ENCODE measurements at regions not wholly inside any gene's neighbourhood (a gene's known extent, or its start where the extent isn't known, plus 50 kb on each side); places are given as distances from the start of the nearest gene placed in this dataset.
A peak's percentile ranks its signal among the peaks of the same experiment; 100 is the strongest.
"Not testable (repeated sequence)": the region's sequence is repeated elsewhere in the genome, so short reads cannot be mapped to it uniquely, and the experiment has no call there.

DNA sequence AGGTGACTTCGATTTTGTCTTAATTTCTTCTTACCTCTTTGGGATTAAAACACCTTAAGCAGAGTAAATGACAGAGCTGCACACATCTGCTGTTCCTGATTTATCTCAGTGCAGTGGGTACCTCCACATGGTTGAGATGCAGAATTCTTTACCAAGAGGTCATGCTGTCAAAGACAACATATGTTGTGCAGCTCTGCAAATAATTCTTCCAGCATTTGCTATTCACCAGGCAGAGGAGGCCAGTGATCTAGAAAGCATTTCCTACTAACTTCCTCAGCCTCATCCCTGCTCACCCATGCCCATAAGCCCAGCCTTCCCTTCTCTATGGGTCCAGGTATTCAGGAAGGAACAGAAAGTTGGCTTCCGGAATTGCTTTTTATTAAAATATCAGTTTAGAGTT is 109.3 kb downstream of the THBS2 start:
- DNase-seq: no peak

DNA sequence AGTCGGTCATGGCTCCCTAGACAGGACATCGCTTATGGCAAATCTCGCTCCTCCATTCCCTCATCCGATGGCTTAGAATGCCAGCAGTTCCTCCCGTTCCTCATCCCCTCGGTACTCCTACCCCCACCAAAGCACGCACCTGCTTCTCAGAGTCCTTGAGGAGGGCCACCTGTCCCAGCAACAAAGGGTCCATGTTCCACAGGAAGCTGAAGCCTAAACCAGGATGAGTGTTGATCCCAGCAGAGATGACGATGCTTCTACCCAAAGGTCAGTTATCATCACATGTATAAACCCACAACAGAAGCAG is 111.2 kb downstream of the THBS2 start:
- DNase-seq: no peak

GRCh38 chr6:169141671-169142537 is 111.7 kb downstream of the THBS2 start:
- peak; percentile 18 to 64 for DNase-seq

- DNase-seq: no peak
Observed at GRCh38 chr6:169140986-169141495, 112.6 kb downstream of the THBS2 start.

DNA sequence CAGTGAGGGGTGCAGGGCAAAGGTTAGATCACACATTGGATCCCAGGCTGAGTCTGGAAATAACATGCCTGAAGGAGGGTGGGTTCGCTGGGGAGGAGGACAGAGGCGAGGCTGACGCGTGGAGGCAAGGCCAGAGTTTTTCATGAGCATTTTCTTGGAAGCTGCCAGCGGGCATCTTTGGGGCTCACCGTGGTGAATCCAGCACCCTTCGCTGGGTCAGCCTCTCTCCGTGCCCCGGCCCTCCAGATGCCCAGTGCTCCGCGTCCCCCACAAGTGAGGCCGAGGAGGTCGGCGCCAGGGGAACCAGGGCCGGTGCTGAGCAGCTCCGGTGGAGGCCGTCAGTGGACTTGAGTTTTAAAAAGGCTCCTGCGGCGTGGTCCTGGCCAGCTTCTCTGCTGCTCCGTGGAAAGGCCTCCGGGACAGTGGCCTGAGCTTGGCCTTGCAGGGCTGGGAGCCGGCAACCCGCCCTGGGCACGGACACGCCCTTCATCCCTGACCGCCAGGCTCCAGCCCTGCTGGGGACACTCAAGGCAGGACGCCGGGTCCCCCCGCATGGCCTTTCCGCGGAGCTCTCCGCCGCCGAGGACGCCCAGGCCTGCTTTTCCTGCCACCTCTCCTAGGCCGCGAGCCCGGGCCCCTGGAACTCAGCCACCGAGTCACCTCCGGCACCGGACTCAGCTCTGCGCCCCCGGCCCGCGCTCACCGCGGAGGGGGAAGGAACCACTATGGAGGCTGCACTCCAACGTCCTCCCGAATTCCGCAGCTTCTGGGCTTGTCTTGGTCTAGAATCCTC is 114.3 kb downstream of the THBS2 start:
- no peak for DNase-seq

GRCh38 chr6:169132352-169132940 is 121.2 kb downstream of the THBS2 start:
- DNase-seq: no peak

DNA sequence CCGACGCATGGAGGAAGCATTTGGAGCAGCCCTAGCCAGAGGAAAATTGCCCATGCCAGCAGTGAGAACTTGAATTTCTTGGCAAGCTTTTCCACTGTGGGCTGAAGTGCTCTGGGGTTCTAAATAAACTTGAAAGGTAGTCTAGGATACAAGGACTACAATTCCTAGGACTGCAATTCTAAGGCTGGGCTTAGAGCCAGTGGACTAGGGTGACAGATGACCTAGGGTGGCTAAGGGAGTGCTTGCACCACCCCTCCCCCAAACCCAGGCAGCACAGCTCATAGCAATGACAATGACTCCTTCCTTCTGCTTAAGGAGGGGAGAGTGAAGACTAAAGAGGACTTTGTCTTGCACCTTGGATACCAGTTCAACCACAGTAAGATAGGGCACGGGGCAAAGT is 122.3 kb downstream of the THBS2 start:
- no peak for DNase-seq

- no peak for DNase-seq
Observed at GRCh38 chr6:169130113-169130512, 123.5 kb downstream of the THBS2 start.

DNA sequence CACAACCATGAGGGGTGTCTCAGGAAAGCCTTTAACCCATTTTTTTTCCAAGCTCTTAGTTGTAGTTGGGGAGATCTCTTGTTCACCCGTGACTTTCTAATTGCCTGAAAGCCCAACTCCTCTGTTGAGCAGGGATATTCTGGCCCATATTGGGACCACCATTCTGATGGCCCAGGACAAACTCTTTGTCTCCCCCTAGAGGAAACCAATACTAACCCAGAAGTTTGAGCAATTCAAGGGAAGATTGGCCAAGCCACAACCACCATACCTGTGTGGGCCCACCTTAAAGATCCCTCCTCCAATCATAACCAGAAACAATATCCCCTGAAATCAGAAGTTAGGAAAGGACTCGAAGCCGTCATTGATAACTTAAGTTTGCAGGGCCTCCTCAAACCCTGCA is 132.6 kb downstream of the THBS2 start:
- DNase-seq: no peak

DNA sequence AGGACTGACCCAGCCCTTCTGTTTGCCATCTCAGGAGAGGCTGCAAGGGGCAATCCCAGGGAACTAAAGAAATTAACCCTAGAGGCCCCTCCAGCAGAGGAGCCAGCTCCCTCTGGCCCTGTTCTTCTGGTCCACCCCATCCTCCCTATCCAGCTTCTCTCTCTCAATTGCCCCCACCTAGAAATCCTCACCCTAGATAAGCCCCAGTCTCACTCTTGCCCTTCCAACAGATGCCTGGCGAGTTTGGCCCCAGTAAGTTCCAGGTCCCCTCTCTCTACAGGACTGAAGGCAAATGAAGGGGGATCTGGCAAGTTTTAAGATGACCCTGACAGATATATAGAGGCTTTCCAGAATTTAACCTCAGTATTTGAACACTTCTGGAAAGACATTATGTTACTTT is 134.0 kb downstream of the THBS2 start:
- DNase-seq: no peak

DNA sequence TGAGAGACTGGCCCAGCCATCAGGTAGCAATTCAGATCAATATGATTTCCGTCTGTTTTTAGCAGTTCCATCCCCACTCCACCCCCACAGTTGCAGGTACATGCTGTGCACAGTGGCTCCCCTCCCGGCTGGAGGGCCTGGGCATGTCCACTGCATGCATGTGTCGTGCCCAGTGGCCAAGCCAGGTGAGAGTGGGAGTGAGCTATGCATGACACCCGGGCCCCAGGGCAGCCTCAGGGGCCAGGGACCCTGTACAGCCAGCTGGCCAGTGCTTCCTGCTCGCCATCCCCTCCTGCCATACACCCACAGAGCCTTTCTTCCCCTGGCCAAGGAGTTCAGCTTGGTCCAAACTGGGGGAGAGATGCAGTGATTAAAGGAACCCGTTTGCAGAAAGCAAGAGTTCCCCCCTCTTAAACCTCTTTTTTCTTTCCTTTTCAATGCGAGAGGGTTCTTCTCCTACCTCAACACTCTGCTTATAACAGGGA is 135.3 kb downstream of the THBS2 start:
- no peak for DNase-seq

DNA sequence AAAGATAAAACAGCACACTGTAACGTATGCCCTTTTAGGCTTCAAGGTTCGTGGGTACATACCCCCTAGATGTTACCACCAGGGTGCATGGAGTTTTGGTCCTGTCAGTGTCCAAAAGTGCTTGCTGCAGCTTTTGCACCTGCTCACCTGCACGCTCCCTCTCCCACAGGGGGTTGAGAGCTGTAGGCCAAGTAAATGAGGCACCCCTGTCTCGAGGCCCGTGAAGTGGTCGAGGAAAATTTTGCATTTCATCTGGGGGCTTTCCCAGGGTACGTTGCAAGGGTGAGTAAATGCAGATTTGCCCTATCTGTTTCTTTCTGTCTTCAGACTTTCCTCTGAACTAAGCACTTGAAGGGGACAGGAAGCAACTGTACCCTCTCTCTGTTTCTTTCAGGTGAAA is 136.0 kb downstream of the THBS2 start:
- no peak for DNase-seq

- no peak for DNase-seq
Observed at GRCh38 chr6:169115632-169116031, 138.0 kb downstream of the THBS2 start.

DNA sequence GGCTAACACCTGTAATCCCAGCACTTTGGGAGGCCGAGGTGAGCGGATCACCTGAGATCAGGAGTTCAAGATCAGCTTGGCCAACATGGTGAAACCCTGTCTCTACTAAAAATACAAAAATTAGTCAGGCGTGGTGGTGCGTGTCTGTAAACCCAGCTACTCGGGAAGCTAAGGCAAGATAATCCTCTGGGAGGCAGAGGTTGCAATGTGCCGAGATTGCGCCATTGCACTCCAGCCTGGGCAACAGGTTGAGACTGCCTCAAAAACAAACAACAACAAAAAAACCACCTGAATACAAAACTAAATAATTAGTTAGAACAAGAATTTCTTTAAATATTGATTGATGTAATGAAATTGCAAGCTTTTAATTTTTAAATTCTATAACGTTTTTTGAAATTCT is 139.0 kb downstream of the THBS2 start:
- DNase-seq: not testable (repeated sequence)

DNA sequence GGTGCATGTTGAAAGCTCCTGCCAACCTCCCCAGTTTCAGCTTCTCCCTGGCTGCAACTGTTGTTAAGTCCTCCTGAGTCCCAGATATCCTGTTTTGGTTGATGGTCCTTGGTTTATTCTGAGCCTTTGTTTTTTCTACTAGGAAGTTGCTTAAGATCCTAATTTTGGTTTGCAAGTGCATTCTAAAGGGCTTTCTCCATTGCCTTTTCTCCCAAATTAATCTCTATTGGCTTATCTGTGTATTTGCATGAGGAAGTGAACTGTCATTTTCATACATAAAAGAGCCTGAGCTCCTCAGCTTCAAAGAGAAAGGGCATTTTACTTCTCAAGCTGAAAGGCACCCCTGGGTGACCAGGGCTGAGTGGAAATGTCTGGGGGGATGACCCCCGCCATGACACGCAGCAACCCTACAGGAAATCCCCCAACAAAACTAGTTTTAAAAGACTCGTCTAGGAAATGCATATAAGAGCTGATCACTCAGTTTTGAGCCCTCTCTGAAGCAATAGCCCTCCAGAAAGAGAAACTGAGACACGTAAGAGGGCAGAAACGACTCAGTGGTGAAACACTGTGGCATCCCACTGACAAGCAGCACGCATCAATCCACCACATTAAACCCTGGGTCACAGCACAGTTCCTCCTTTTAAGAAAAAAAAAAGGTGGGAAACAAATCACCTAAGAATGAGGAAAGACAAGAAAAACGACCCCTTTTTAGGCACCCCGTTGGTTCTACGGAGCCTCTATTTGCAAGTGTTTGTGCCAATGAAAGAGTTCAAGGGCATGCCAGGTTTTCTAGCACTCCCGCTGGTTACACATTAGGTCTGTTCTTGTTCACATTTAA is 140.9 kb downstream of the THBS2 start:
- peak in 1 of 2 donors; percentile 3 for DNase-seq

DNA sequence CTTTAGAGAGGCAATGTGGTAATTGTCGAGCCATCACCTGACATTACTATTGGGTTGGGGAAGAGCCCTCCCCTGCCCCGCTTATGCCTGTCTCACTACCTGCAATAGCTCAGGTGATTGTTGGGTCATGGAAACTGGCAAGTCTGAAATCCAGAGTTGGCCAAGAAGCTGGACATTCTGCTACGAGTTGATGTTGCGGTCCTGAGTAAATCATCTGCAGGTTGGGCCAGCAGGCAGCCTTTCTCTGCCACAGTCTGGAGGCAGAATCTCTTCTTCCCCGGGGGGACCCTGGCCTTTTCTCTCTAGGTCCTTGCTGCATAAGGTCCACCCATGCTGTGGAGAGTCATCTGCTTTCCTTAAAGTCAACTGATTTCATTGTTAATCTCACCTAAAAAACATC is 142.4 kb downstream of the THBS2 start:
- DNase-seq: no peak

- DNase-seq: no peak
Observed at GRCh38 chr6:169109411-169110220, 144.0 kb downstream of the THBS2 start.

GRCh38 chr6:169108753-169109152 is 144.9 kb downstream of the THBS2 start:
- no peak for DNase-seq

DNA sequence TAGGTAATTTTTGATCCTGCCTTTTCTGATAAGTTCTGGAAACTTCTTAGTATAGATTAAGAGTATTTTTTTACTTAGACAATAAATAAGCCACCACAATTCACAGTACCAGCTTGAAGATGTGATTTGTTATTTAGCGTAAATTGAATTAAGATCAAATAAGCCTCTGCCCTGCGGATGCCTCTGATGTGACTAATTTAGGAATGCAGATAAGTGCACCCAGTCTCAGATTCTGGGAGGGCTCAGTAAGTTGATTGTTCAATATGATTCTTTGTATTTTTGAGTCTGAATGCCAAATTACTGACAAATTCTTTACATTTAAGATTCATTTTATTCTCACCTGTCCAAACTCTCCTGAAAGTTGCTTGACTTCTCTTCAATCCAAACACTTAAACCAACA is 147.5 kb downstream of the THBS2 start:
- no peak for DNase-seq

- no peak for DNase-seq
Observed at GRCh38 chr6:169101981-169102380, 151.7 kb downstream of the THBS2 start.

DNA sequence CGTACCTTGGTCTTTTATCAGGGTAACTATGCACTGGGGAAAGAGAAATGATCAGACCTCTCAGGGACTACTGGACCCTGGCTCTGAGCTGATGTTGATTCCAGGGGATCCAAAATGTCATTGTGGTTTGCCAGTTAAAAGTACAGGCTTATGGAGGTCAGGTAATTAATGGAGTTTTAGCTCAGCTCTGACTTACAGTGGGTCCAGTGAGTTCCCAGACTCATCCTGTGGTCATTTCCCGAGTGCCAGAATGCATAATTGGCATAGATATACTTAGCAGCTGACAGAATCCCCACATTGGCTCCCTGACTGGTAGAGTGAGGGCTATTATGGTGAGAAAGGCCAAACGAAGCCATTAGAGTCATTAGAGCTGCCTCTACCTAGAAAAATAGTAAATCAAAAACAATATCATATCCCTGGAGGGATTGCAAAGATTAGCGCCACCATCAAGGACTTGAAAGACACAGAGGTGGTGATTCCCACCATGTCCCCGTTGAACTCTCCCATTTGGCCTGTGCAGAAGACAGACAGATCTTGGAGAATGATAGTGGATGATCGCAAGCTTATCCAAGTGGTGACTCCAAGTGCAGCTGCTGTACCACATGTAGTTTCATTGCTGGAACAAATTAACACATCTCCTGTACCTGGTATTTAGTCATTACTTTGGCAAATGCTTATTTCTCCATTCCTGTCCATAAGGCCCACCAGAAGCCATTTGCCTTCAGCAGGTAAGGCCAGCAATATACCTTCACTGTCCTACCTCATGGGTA is 152.4 kb downstream of the THBS2 start:
- DNase-seq: no peak

Data from inflammatory macrophage (primary cell).